Neural progenitor cell (in vitro differentiated cells): ENCODE measurements at regions not wholly inside any gene's neighbourhood (a gene's known extent, or its start where the extent isn't known, plus 50 kb on each side); places are given as distances from the start of the nearest gene placed in this dataset.

Experiments used
- CTCF ChIP-seq: fragments of 200-600 bp; sonication (generic); IDR thresholded peaks from 2 replicates; pipeline ENCODE4 v1.5.1; 2017; ENCODE audit warnings: antibody characterized with exemption, mild to moderate bottlenecking
- EZH2 ChIP-seq: fragments of 200-600 bp; sonication (generic); IDR thresholded peaks from 2 replicates; pipeline ENCODE4 v1.6.1; 2017; ENCODE audit warnings: antibody characterized with exemption, mild to moderate bottlenecking, moderate library complexity
- EZH2phosphoT487 ChIP-seq: fragments of 200-600 bp; sonication (generic); IDR thresholded peaks from 2 replicates; pipeline ENCODE4 v1.6.1; 2017; ENCODE audit warnings: antibody characterized with exemption

- TF ChIP-seq EZH2 (no peak), CTCF (no peak), EZH2phosphoT487 (no peak)
Measured at GRCh38 chr5:158465086-158465972, 606.4 kb upstream of the CLINT1 start.
